H4 (cell line): ENCODE measurements at regions not wholly inside any gene's neighbourhood (a gene's known extent, or its start where the extent isn't known, plus 50 kb on each side); places are given as distances from the start of the nearest gene placed in this dataset.
A peak's percentile ranks its signal among the peaks of the same experiment; 100 is the strongest.
"Not testable (repeated sequence)": the region's sequence is repeated elsewhere in the genome, so short reads cannot be mapped to it uniquely, and the experiment has no call there.

Experiments
- DNase-seq: peaks from one replicate; pipeline ENCODE4 v3.0.0-alpha.2; 2015; ENCODE audit warnings: low spot score

GRCh38 chr11:23257088-23257487, 396.8 kb upstream of the CCDC179 start:
- DNase-seq: no peak

- DNase-seq: no peak
These were observed 397.3 kb upstream of the CCDC179 start for GRCh38 chr11:23257556-23257955.

GRCh38 chr11:23263466-23263865, 403.2 kb upstream of the CCDC179 start:
- DNase-seq: no peak

GRCh38 chr11:23272095-23272494, 411.8 kb upstream of the CCDC179 start:
- no peak for DNase-seq

GRCh38 chr11:23278121-23278520, 417.8 kb upstream of the CCDC179 start:
- no peak for DNase-seq

- peak; percentile 8 for DNase-seq
These were observed 419.8 kb upstream of the CCDC179 start for GRCh38 chr11:23280088-23280487.

GRCh38 chr11:23283666-23284065, 423.4 kb upstream of the CCDC179 start:
- DNase-seq: no peak

- DNase-seq: no peak
These were observed 424.4 kb upstream of the CCDC179 start for GRCh38 chr11:23284631-23285030.

- DNase-seq: no peak
These were observed 427.9 kb upstream of the CCDC179 start for GRCh38 chr11:23288003-23288783.

GRCh38 chr11:23295241-23295640, 435.0 kb upstream of the CCDC179 start:
- no peak for DNase-seq

- DNase-seq: no peak
These were observed 447.8 kb upstream of the CCDC179 start for GRCh38 chr11:23308041-23308440.

GRCh38 chr11:23310276-23310675, 450.0 kb upstream of the CCDC179 start:
- DNase-seq: no peak

- DNase-seq: peak; percentile 79
These were observed 452.0 kb upstream of the CCDC179 start for GRCh38 chr11:23311986-23312940.

- DNase-seq: peak; percentile 27
These were observed 452.7 kb upstream of the CCDC179 start for GRCh38 chr11:23313001-23313400.

GRCh38 chr11:23314162-23314561, 453.9 kb upstream of the CCDC179 start:
- no peak for DNase-seq

GRCh38 chr11:23315286-23315685, 455.0 kb upstream of the CCDC179 start:
- no peak for DNase-seq

- no peak for DNase-seq
These were observed 457.5 kb upstream of the CCDC179 start for GRCh38 chr11:23317816-23318215.

- no peak for DNase-seq
These were observed 458.4 kb upstream of the CCDC179 start for GRCh38 chr11:23318670-23319069.

- no peak for DNase-seq
These were observed 459.9 kb upstream of the CCDC179 start for GRCh38 chr11:23320131-23320530.

GRCh38 chr11:23335586-23335985, 475.3 kb upstream of the CCDC179 start:
- not testable (repeated sequence) for DNase-seq

- no peak for DNase-seq
These were observed 476.7 kb upstream of the CCDC179 start for GRCh38 chr11:23336961-23337360.

GRCh38 chr11:23353611-23354010, 493.3 kb upstream of the CCDC179 start:
- DNase-seq: no peak

GRCh38 chr11:23359297-23359696, 499.0 kb upstream of the CCDC179 start:
- peak; percentile 90 for DNase-seq
